PFSK-1 (cell line): ENCODE measurements at regions not wholly inside any gene's neighbourhood (a gene's known extent, or its start where the extent isn't known, plus 50 kb on each side); places are given as distances from the start of the nearest gene placed in this dataset.

ENCODE experiments used
- POLR2AphosphoS5 ChIP-seq: IDR thresholded peaks from 2 replicates; pipeline ENCODE4 v1.6.1; 2012; ENCODE audit warnings: low read depth, mild to moderate bottlenecking, control low read depth, low read length, moderate library complexity
- TAF1 ChIP-seq: IDR thresholded peaks from 2 replicates; pipeline ENCODE4 v1.6.1; 2012; ENCODE audit warnings: low read length, control low read depth, borderline replicate concordance; ENCODE audit not compliant: insufficient read depth

DNA sequence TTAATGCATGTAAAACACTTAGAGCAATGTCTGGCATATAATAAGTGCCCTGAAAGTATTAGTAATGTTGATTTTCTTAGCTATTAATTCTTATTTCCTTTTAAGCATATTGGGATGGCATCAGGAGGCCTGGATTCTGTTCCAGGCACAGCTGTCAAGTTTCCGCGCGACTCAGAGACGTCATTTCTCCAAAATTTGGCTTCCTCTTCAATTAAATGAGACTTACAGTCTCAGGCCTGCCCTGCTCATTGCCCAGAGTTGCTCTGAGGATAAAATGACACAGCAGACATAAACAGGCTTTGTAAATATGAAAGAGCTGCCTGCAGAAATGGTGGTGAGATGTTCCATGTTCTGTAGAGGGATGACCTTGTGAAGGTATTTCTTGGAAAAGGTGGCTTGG lies 159.8 kb upstream of the GLRA1 start:
- TF ChIP-seq TAF1 (no peak), POLR2AphosphoS5 (no peak)
